ENCODE measurements at regions not wholly inside any gene's neighbourhood (a gene's known extent, or its start where the extent isn't known, plus 50 kb on each side); places are given as distances from the start of the nearest gene placed in this dataset.

GRCh38 chr18:73551211-73551610 is 596.4 kb downstream of the FBXO15 start:
- TF ChIP-seq CTCF (IDR thresholded peaks at IDR 0.05) (no peak), POLR2A (IDR thresholded peaks at IDR 0.05) (no peak)
